H1 (cell line): ENCODE measurements at regions not wholly inside any gene's neighbourhood (a gene's known extent, or its start where the extent isn't known, plus 50 kb on each side); places are given as distances from the start of the nearest gene placed in this dataset.

Source experiments
- CTCF ChIA-PET: fragments of 300-600 bp; sonication (Branson Sonifier 250); formaldehyde crosslinking; loops from one replicate; lab custom pipeline; 2021; ENCODE audit not compliant: partially characterized antibody; lab: Charles Lee
- POLR2A ChIA-PET: fragments of 300-600 bp; sonication (Branson Sonifier 250); formaldehyde crosslinking; loops from one replicate; lab custom pipeline; 2021; ENCODE audit warnings: inconsistent platforms; ENCODE audit not compliant: partially characterized antibody; lab: Charles Lee
- DNase-seq, 2 experiments: peaks; one replicate each; pipeline versions ENCODE4 v3.0.0 to v3.0.0-alpha.2; 2010 to 2022; ENCODE audit warnings: low spot score in 2 of 2, low read depth in 1 of 2, mixed read lengths in 1 of 2
- FAIRE-seq: peaks from 2 replicates; lab custom pipeline; 2011; peaks lifted over from hg19 to GRCh38; lab: Jason Lieb, UNC
- H2AFZ ChIP-seq: 2 replicates; pipeline ENCODE4 v1.8.1; 2012; ENCODE audit warnings: low read length, inconsistent platforms
- H2AK5ac ChIP-seq: 2 replicates; pipeline ENCODE4 v1.6.1; 2013; ENCODE audit warnings: low read depth, low read length
- H2BK120ac ChIP-seq: replicated peaks from 2 replicates; pipeline ENCODE3; 2013; ENCODE audit warnings: low read depth, low read length, inconsistent platforms
- H2BK12ac ChIP-seq: 2 replicates; pipeline ENCODE4 v1.6.1; 2013; ENCODE audit warnings: low read depth, low read length
- H2BK15ac ChIP-seq: 2 replicates; pipeline ENCODE4 v1.6.1; 2013; ENCODE audit warnings: low read length
- H2BK20ac ChIP-seq: 2 replicates; pipeline ENCODE4 v1.6.1; 2013; ENCODE audit warnings: low read length
- H2BK5ac ChIP-seq: 2 replicates; pipeline ENCODE4 v1.6.1; 2013; ENCODE audit warnings: low read depth, low read length
- H3K14ac ChIP-seq: 2 replicates; pipeline ENCODE4 v1.6.1; 2013; ENCODE audit warnings: inconsistent platforms; ENCODE audit not compliant: insufficient read length
- H3K18ac ChIP-seq: 2 replicates; pipeline ENCODE4 v1.6.1; 2013; ENCODE audit warnings: low read length; ENCODE audit errors: extremely low read depth
- H3K23ac ChIP-seq: 2 replicates; pipeline ENCODE4 v1.6.1; 2013; ENCODE audit warnings: inconsistent platforms; ENCODE audit not compliant: insufficient read length
- H3K23me2 ChIP-seq: 2 replicates; pipeline ENCODE4 v1.6.1; 2013; ENCODE audit warnings: low read depth, low read length
- H3K27ac ChIP-seq: 2 replicates; pipeline ENCODE4 v1.6.1; 2011; ENCODE audit warnings: low read depth, low read length, inconsistent platforms
- H3K27me3 ChIP-seq, 4 experiments: replicated peaks in 1 of 4; 1 replicate in 1 of 4; 2 replicates in 3 of 4; pipeline versions ENCODE4 v1.6.1 to v1.8.1; 2011 to 2013; ENCODE audit warnings: low read length in 3 of 4, mild to moderate bottlenecking in 3 of 4, inconsistent platforms in 2 of 4, mixed read lengths in 2 of 4, moderate library complexity in 1 of 4; ENCODE audit not compliant: control insufficient read depth in 3 of 4, insufficient read depth in 3 of 4; ENCODE audit errors: extremely low read depth in 1 of 4
- H3K36me3 ChIP-seq, 4 experiments: 2 replicates each; pipeline versions ENCODE4 v1.6.1 to v1.8.1; 2011 to 2013; ENCODE audit warnings: mild to moderate bottlenecking in 4 of 4, low read length in 3 of 4, moderate library complexity in 2 of 4, control low read depth in 1 of 4, inconsistent platforms in 1 of 4; ENCODE audit not compliant: insufficient read depth in 4 of 4, control insufficient read depth in 2 of 4
- H3K4ac ChIP-seq: replicated peaks from 2 replicates; pipeline ENCODE3; 2013; ENCODE audit warnings: low read length, low read depth, mixed read lengths, inconsistent platforms; ENCODE audit not compliant: insufficient read length
- H3K4me1 ChIP-seq, 4 experiments: replicated peaks in 1 of 4; 1 replicate in 1 of 4; 2 replicates in 3 of 4; pipeline versions ENCODE4 v1.6.1 to v1.8.1; 2011 to 2013; ENCODE audit warnings: low read length in 3 of 4, inconsistent platforms in 2 of 4, mixed read lengths in 1 of 4; ENCODE audit not compliant: insufficient read depth in 4 of 4, control insufficient read depth in 3 of 4
- H3K4me2 ChIP-seq, 2 experiments: 2 replicates each; pipeline versions ENCODE4 v1.6.1 to v1.8.1; 2011 to 2013; ENCODE audit warnings: low read depth in 2 of 2, low read length in 2 of 2, control low read depth in 1 of 2, inconsistent platforms in 1 of 2, mild to moderate bottlenecking in 1 of 2; ENCODE audit not compliant: insufficient read depth in 1 of 2
- H3K4me3 ChIP-seq, 4 experiments: fragments of 200-600, 300-600 bp in 1 of 4; sonication (generic), shearing (Covaris generic), sonication (Bioruptor Twin) in 1 of 4; 2 replicates each; pipeline versions ENCODE4 v1.5.1 to v1.8.1; 2011 to 2016; ENCODE audit warnings: low read length in 4 of 4, low read depth in 3 of 4, control low read depth in 2 of 4, inconsistent platforms in 2 of 4, mild to moderate bottlenecking in 2 of 4, mixed read lengths in 1 of 4, moderate library complexity in 1 of 4; ENCODE audit not compliant: insufficient read depth in 2 of 4; ENCODE audit errors: extremely low read depth in 1 of 4
- H3K56ac ChIP-seq: replicated peaks from 2 replicates; pipeline ENCODE3; 2013; ENCODE audit warnings: low read depth, mild to moderate bottlenecking, mixed read lengths, low read length, inconsistent platforms; ENCODE audit not compliant: insufficient read length
- H3K79me1 ChIP-seq: 2 replicates; pipeline ENCODE4 v1.6.1; 2013; ENCODE audit warnings: low read depth, low read length, control low read depth
- H3K79me2 ChIP-seq, 2 experiments: 2 replicates each; pipeline versions ENCODE4 v1.6.1 to v1.8.1; 2012 to 2013; ENCODE audit warnings: low read length in 2 of 2, mild to moderate bottlenecking in 2 of 2, inconsistent platforms in 1 of 2; ENCODE audit not compliant: insufficient read depth in 2 of 2, control insufficient read depth in 1 of 2
- H3K9ac ChIP-seq, 4 experiments: replicated peaks in 1 of 4; 1 replicate in 1 of 4; 2 replicates in 3 of 4; pipeline versions ENCODE4 v1.6.1 to v1.8.1; 2011 to 2013; ENCODE audit warnings: low read depth in 3 of 4, low read length in 3 of 4, control low read depth in 2 of 4, mild to moderate bottlenecking in 2 of 4, moderate library complexity in 2 of 4, inconsistent platforms in 1 of 4; ENCODE audit errors: extremely low read depth in 1 of 4
- H3K9me3 ChIP-seq, 2 experiments: 2 replicates each; pipeline versions ENCODE4 v1.6.1 to v1.8.1; 2012 to 2013; ENCODE audit warnings: mild to moderate bottlenecking in 2 of 2, moderate library complexity in 2 of 2, control low read depth in 1 of 2, inconsistent platforms in 1 of 2, low read depth in 1 of 2, low read length in 1 of 2, mixed read lengths in 1 of 2; ENCODE audit not compliant: insufficient read depth in 2 of 2
- H4K20me1 ChIP-seq, 2 experiments: replicated peaks in 1 of 2; 2 replicates each; pipeline versions ENCODE3 to v1.8.1; 2011 to 2013; ENCODE audit warnings: inconsistent platforms in 2 of 2, low read length in 2 of 2, mild to moderate bottlenecking in 1 of 2; ENCODE audit not compliant: insufficient read depth in 2 of 2, control insufficient read depth in 1 of 2
- H4K5ac ChIP-seq: 2 replicates; pipeline ENCODE4 v1.6.1; 2013; ENCODE audit warnings: low read length, low read depth, mixed read lengths, inconsistent platforms; ENCODE audit not compliant: insufficient read length
- H4K8ac ChIP-seq: 2 replicates; pipeline ENCODE4 v1.8.0; 2013; ENCODE audit warnings: mild to moderate bottlenecking, moderate library complexity, low read length, inconsistent platforms; ENCODE audit not compliant: insufficient read depth; ENCODE audit errors: extremely low read depth
- H4K91ac ChIP-seq: replicated peaks from 2 replicates; pipeline ENCODE3; 2013; ENCODE audit warnings: low read length, mixed read lengths, inconsistent platforms; ENCODE audit not compliant: insufficient read length
- ATF2 ChIP-seq: IDR thresholded peaks from 2 replicates; pipeline ENCODE4 v1.6.1; 2012; ENCODE audit warnings: low read length, inconsistent platforms
- CBX5 ChIP-seq: fragments of 300-800, 300-1000 bp; sonication (generic); IDR thresholded peaks from 2 replicates; pipeline ENCODE4 v1.7.1; 2016; ENCODE audit warnings: antibody characterized with exemption, low read length, low read depth
- E2F6 ChIP-seq: IDR thresholded peaks from 2 replicates; pipeline ENCODE4 v1.6.1; 2012; ENCODE audit warnings: inconsistent platforms
- KDM5A ChIP-seq: fragments of 200-600 bp; IDR thresholded peaks from 2 replicates; pipeline ENCODE4 v1.7.1; 2012; ENCODE audit warnings: mild to moderate bottlenecking, low read length, inconsistent platforms, mixed read lengths
- RFX5 ChIP-seq: IDR thresholded peaks from 2 replicates; pipeline ENCODE4 v1.6.1; 2011; ENCODE audit warnings: low read depth, low read length, improper control_type of control experiment, borderline replicate concordance
- SAP30 ChIP-seq: fragments of 300-600 bp; sonication (generic); IDR thresholded peaks from 2 replicates; pipeline ENCODE4 v1.7.1; 2012; ENCODE audit warnings: low read length, moderate library complexity, mild to moderate bottlenecking, inconsistent platforms; ENCODE audit not compliant: insufficient read depth, insufficient replicate concordance

- Histone ChIP-seq H4K8ac (no peak overlapping the region), H2AK5ac (no peak overlapping the region)
- CTCF ChIA-PET: interaction anchor here (1.8 kb wide), 1 partner anchor 9 kb away, joined by 6 read pairs; no protein-coding TSS in a partner anchor
- TF ChIP-seq RFX5: no peak
- no peak for TF ChIP-seq SAP30
- no peak for TF ChIP-seq E2F6
- no peak for TF ChIP-seq CBX5
- no peak for TF ChIP-seq KDM5A
- TF ChIP-seq ATF2: no peak
- TF ChIP-seq, all 59 proteins: peak for 0
- no peak overlapping the region for H3K4ac ChIP-seq
- no peaks in the 10 kb centered on the region for H3K79me1 ChIP-seq
- H3K36me3 ChIP-seq: no peaks in the 10 kb centered on the region
- H3K4me3 ChIP-seq: no peak overlapping the region
- DNase-seq (no peak), FAIRE-seq (no peak)
- no peak overlapping the region for H3K14ac ChIP-seq
- H3K4me2 ChIP-seq: no peak overlapping the region
- H4K20me1 ChIP-seq: no peaks in the 10 kb centered on the region
- POLR2A ChIA-PET: no interaction called here
- no peak overlapping the region for H2BK120ac ChIP-seq
- no peak overlapping the region for H3K56ac ChIP-seq
- H3K27me3 ChIP-seq: no peaks in the 10 kb centered on the region
- no peak overlapping the region for H3K18ac ChIP-seq
- no peaks in the 10 kb centered on the region for H3K79me2 ChIP-seq
- H4K91ac ChIP-seq: no peak overlapping the region
- no peaks in the 10 kb centered on the region for H3K9me3 ChIP-seq
- H2BK20ac ChIP-seq: no peak overlapping the region
- no peak overlapping the region for H2BK12ac ChIP-seq
- H3K23me2 ChIP-seq: no peaks in the 10 kb centered on the region
- no peak overlapping the region for H3K23ac ChIP-seq
- H3K4me1 ChIP-seq: no peaks in the 10 kb centered on the region
- no peak overlapping the region for H3K9ac ChIP-seq
- no peak overlapping the region for H2AFZ ChIP-seq
- H3K27ac ChIP-seq: no peak overlapping the region
- H2BK15ac ChIP-seq: no peak overlapping the region
- no peak overlapping the region for H2BK5ac ChIP-seq
- no peak overlapping the region for H4K5ac ChIP-seq
Observed at GRCh38 chr2:176967911-176968450, 244.6 kb upstream of the HNRNPA3 start.
